ENCODE measurements at regions not wholly inside any gene's neighbourhood (a gene's known extent, or its start where the extent isn't known, plus 50 kb on each side); places are given as distances from the start of the nearest gene placed in this dataset.

- no peaks in the 10 kb centered on the region for H3K9me3 ChIP-seq
- H3K4me3 ChIP-seq (replicated peaks in 1 of 3) = no peak overlapping the region
- H3K4me1 ChIP-seq = no peaks in the 10 kb centered on the region
- no peaks in the 10 kb centered on the region for H3K36me3 ChIP-seq
- no peak for DNase-seq
- WGBS, 2 donors = 77 to 80% methylated on average over 7 of the region's 7 CpGs
- intact Hi-C loops (cut with DNase I) = no loop called here
- H3K27ac ChIP-seq = no peak overlapping the region
- no peak for TF ChIP-seq POLR2A (IDR thresholded peaks at IDR 0.05)
- TF ChIP-seq, protein P1, sequence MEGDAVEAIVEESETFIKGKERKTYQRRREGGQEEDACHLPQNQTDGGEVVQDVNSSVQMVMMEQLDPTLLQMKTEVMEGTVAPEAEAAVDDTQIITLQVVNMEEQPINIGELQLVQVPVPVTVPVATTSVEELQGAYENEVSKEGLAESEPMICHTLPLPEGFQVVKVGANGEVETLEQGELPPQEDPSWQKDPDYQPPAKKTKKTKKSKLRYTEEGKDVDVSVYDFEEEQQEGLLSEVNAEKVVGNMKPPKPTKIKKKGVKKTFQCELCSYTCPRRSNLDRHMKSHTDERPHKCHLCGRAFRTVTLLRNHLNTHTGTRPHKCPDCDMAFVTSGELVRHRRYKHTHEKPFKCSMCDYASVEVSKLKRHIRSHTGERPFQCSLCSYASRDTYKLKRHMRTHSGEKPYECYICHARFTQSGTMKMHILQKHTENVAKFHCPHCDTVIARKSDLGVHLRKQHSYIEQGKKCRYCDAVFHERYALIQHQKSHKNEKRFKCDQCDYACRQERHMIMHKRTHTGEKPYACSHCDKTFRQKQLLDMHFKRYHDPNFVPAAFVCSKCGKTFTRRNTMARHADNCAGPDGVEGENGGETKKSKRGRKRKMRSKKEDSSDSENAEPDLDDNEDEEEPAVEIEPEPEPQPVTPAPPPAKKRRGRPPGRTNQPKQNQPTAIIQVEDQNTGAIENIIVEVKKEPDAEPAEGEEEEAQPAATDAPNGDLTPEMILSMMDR (IDR thresholded peaks at IDR 0.05) = no peak
- no peaks in the 10 kb centered on the region for H3K27me3 ChIP-seq
Measured at GRCh38 chr4:15254236-15254880, 173.5 kb upstream of the C1QTNF7 start.

DNA sequence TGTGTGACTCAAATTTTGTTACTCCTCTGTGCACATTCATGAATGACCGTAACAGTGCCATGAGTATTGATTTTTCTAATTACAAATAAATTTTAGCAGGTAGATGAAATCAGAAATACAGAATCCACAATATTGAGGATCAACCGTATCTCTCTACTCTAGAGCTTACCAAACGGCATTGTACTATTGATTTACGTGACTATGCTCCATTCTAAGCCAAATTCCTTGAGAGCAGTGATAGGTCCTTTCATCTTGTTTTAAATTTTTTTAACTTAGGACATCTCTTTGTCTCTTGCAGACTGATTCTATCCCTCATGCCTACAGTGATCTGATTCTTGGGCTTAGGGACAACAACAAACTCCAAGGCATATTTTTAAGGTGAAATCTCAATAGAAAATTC is 172.3 kb upstream of the C1QTNF7 start:
- DNase-seq = no peak
- H3K27me3 ChIP-seq = no peaks in the 10 kb centered on the region
- H3K9me3 ChIP-seq = no peaks in the 10 kb centered on the region
- no peaks in the 10 kb centered on the region for H3K4me1 ChIP-seq
- H3K36me3 ChIP-seq = no peaks in the 10 kb centered on the region
- WGBS, 2 donors = 64 to 70% methylated on average over 4 of the region's 4 CpGs
- no peak for TF ChIP-seq POLR2A (IDR thresholded peaks at IDR 0.05)
- TF ChIP-seq, protein P1 (IDR thresholded peaks at IDR 0.05) = no peak
- intact Hi-C loops (cut with DNase I) = no loop called here
- H3K4me3 ChIP-seq (replicated peaks in 1 of 3) = no peak overlapping the region
- no peak overlapping the region for H3K27ac ChIP-seq

DNA sequence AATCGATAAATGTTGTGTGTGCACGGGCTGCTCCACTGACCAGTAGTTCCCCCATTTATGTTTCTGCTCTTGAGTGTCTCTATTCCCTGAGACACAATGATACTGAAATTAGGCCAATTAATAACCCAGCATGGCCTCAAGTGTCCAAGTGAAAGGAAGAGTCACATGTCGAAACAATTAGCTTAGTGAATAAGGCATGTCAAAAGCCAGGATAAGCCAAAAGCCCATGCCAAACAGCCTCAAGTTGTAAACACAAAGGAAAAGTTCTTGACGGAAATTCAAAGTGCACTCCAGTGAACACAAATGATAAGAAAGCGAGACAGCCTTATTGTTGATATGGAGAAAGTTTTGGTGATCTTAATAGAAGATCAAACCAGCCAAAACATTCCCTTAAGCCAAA is 167.1 kb upstream of the C1QTNF7 start:
- Histone ChIP-seq H3K4me3 (replicated peaks in 1 of 3) (no peak overlapping the region), H3K36me3 (no peaks in the 10 kb centered on the region), H3K4me1 (no peaks in the 10 kb centered on the region), H3K27me3 (no peaks in the 10 kb centered on the region), H3K9me3 (no peaks in the 10 kb centered on the region), H3K27ac (no peak overlapping the region)
- WGBS, 2 donors = 63 to 67% methylated on average over 5 of the region's 5 CpGs
- intact Hi-C loops (cut with DNase I) = no loop called here
- TF ChIP-seq POLR2A (IDR thresholded peaks at IDR 0.05) = no peak
- TF ChIP-seq, protein P1 (IDR thresholded peaks at IDR 0.05) = no peak
- no peak for DNase-seq

- H3K9me3 ChIP-seq = no peaks in the 10 kb centered on the region
- no peak overlapping the region for H3K4me3 ChIP-seq (replicated peaks in 1 of 3)
- H3K4me1 ChIP-seq = no peaks in the 10 kb centered on the region
- TF ChIP-seq, protein P1 (IDR thresholded peaks at IDR 0.05) = no peak
- TF ChIP-seq POLR2A (IDR thresholded peaks at IDR 0.05) = no peak
- intact Hi-C loops (cut with DNase I) = no loop called here
- H3K27ac ChIP-seq = no peak overlapping the region
- H3K27me3 ChIP-seq = no peaks in the 10 kb centered on the region
- H3K36me3 ChIP-seq = no peaks in the 10 kb centered on the region
- no peak for DNase-seq
Measured at GRCh38 chr4:15262396-15262795, 165.4 kb upstream of the C1QTNF7 start.

DNA sequence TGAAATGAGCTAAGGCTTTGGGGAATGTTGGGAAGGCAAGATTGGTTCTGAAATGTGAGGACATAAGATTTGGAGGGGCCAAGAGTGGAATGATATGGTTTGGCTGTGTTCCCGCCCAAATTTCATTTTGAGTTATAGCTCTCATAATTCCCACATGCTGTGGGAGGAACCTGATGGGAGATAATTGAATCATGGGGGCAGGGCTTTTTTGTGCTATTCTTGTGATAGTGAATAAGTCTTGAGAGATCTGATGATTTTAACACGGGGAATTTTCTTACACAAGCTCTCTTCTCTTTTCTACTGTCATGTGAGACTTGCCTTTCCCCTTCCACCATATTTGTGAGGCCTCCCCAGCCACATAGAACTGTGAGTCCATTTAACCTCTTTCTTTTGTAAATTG is 157.6 kb upstream of the C1QTNF7 start:
- Histone ChIP-seq H3K4me3 (replicated peaks in 1 of 3) (no peak overlapping the region), H3K36me3 (no peaks in the 10 kb centered on the region), H3K27ac (no peak overlapping the region), H3K4me1 (no peaks in the 10 kb centered on the region), H3K27me3 (no peaks in the 10 kb centered on the region), H3K9me3 (no peaks in the 10 kb centered on the region)
- TF ChIP-seq, protein P1 (IDR thresholded peaks at IDR 0.05) = no peak
- TF ChIP-seq POLR2A (IDR thresholded peaks at IDR 0.05) = no peak
- 84 to 87% methylated on average over 2 of the region's 2 CpGs for WGBS, 2 donors
- intact Hi-C loops (cut with DNase I) = no loop called here
- DNase-seq = no peak
